Skeletal muscle satellite cell (primary cell): ENCODE measurements at regions not wholly inside any gene's neighbourhood (a gene's known extent, or its start where the extent isn't known, plus 50 kb on each side); places are given as distances from the start of the nearest gene placed in this dataset.

ENCODE experiments used
- H3K27me3 ChIP-seq: 2 replicates; pipeline ENCODE4 v1.7.0; 2013; ENCODE audit warnings: low read length; ENCODE audit not compliant: control insufficient read depth, insufficient read depth
- H3K36me3 ChIP-seq: 2 replicates; pipeline ENCODE4 v1.7.0; 2013; ENCODE audit warnings: mild to moderate bottlenecking, control low read depth, low read length; ENCODE audit not compliant: insufficient read depth
- H3K4me1 ChIP-seq: 2 replicates; pipeline ENCODE4 v1.7.0; 2013; ENCODE audit warnings: low read length; ENCODE audit not compliant: control insufficient read depth, insufficient read depth
- H3K4me2 ChIP-seq: 2 replicates; pipeline ENCODE4 v1.7.0; 2013; ENCODE audit warnings: mild to moderate bottlenecking, low read length
- H3K4me3 ChIP-seq: 2 replicates; pipeline ENCODE4 v1.7.0; 2013; ENCODE audit warnings: low read length
- H3K9ac ChIP-seq: 2 replicates; pipeline ENCODE4 v1.7.0; 2013; ENCODE audit warnings: mild to moderate bottlenecking, low read depth, low read length, moderate library complexity
- H3K9me3 ChIP-seq: replicated peaks from 2 replicates; pipeline ENCODE4 v1.7.0; 2013; ENCODE audit warnings: mild to moderate bottlenecking, control low read depth, low read length

DNA sequence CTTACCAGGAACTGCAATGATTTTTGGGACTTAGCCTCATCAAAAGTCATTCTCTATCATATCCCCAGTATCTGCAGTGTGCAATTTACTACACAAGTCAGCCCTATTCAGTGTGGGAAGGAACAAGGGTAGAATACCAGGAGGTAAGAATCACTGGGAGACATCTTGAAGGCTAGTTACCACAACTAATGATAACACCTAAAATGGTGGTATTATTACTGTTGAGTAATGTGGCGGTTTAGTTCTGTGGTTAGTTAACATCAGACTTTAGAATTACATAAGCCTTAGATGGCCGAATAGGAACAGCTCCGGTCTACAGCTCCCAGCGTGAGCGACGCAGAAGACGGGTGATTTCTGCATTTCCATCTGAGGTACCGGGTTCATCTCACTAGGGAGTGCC lies 567.9 kb upstream of the CDH11 start:
- Histone ChIP-seq H3K4me1 (no peaks in the 10 kb centered on the region), H3K36me3 (no peaks in the 10 kb centered on the region), H3K27me3 (no peaks in the 10 kb centered on the region), H3K9me3 (no peaks in the 10 kb centered on the region), H3K4me2 (no peak overlapping the region), H3K4me3 (no peak overlapping the region), H3K9ac (no peak overlapping the region)

GRCh38 chr16:65688301-65688700 lies 566.4 kb upstream of the CDH11 start:
- Histone ChIP-seq H3K27me3 (no peaks in the 10 kb centered on the region), H3K4me2 (no peak overlapping the region), H3K36me3 (no peaks in the 10 kb centered on the region), H3K4me1 (no peaks in the 10 kb centered on the region), H3K4me3 (no peak overlapping the region), H3K9me3 (no peaks in the 10 kb centered on the region), H3K9ac (no peak overlapping the region)

DNA sequence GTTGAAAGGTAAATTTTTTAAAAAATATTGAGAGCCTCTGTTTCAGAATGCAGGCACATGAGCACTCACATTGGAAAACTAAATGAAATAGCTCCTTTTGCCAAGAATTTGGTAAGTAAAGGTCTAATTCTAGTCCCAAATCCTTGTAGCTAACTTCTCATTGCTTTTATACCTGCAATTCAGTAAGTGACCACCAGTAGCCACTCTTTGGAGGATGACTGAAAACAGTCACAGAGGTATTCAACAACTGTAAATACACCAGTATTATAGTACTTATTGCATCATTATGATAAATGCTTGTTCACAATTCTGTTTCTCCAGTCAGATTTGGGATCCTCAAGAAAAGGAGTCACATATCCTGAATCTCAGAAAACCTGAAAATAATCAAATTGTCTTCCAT lies 562.4 kb upstream of the CDH11 start:
- Histone ChIP-seq H3K9me3 (no peaks in the 10 kb centered on the region), H3K4me1 (no peaks in the 10 kb centered on the region), H3K27me3 (no peaks in the 10 kb centered on the region), H3K9ac (no peak overlapping the region), H3K36me3 (no peaks in the 10 kb centered on the region), H3K4me3 (no peak overlapping the region), H3K4me2 (no peak overlapping the region)

DNA sequence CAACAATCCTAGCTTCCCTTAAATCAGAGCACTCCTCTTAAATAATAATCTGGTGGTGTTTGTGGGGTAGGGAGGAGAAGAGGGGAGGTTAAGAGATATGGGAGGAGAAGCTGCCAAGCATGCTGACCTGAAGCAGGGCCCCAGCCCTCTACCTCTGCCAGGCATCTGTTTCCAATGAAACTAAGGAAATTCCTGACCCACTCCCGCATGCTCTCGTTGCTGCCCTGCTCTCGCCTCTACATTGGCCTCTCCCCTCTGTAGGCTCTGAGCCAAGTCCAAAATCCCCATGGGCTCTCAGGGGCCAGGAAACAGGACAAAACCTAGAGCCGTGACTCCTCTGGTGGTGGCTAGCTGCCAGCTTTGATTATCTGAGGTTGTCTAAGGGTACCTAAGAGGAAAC lies 559.5 kb upstream of the CDH11 start:
- H3K4me1 ChIP-seq: no peaks in the 10 kb centered on the region
- no peaks in the 10 kb centered on the region for H3K36me3 ChIP-seq
- H3K27me3 ChIP-seq: no peaks in the 10 kb centered on the region
- H3K9ac ChIP-seq: no peak overlapping the region
- H3K9me3 ChIP-seq: no peaks in the 10 kb centered on the region
- no peak overlapping the region for H3K4me3 ChIP-seq
- H3K4me2 ChIP-seq: no peak overlapping the region

- Histone ChIP-seq H3K4me2 (no peak overlapping the region), H3K36me3 (no peaks in the 10 kb centered on the region), H3K9ac (no peak overlapping the region), H3K9me3 (no peaks in the 10 kb centered on the region), H3K4me1 (no peaks in the 10 kb centered on the region), H3K4me3 (no peak overlapping the region), H3K27me3 (no peaks in the 10 kb centered on the region)
Measured at GRCh38 chr16:65679785-65680184, 557.9 kb upstream of the CDH11 start.

DNA sequence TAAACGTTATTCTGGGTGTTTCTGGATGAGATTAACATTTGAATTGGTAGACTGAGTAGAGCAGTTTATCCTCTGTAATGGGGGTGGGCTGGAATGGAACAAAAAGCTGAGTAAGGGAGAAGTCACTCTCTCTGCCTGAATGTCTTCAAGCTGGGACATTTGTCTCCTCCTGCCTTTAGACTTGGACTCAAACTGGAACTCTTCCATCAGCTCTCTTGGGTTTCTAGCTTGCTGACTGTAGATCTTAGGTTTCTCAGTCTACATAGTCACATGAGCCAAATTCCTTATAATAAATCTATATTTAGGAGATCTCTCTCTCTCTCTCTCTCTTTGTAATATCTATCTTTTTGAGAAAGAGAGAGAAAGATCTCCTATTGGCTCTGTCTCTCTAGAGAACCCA lies 553.3 kb upstream of the CDH11 start:
- Histone ChIP-seq H3K9me3 (no peaks in the 10 kb centered on the region), H3K36me3 (no peaks in the 10 kb centered on the region)

DNA sequence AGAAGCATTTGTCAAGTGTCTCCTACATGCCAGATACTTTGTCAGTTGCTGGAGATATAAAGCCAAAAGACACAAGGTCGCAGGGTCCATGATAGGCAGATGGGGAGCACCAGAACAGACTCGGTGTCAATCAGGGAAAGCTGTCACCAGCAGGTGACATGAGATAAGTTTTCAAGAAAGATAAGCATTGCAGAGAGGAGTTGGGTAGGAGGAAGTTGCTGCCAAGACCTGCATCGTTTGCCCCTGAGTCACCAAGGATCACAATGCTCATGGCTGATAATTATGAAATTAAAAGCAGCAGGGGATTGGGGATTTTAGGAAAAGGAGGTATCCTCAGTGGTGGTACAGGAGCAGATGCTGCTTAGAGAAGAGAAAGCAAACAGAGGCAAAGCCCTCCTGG lies 551.1 kb upstream of the CDH11 start:
- H3K4me1 ChIP-seq: no peaks in the 10 kb centered on the region
- no peak overlapping the region for H3K4me3 ChIP-seq
- no peaks in the 10 kb centered on the region for H3K9me3 ChIP-seq
- H3K9ac ChIP-seq: no peak overlapping the region
- H3K27me3 ChIP-seq: no peaks in the 10 kb centered on the region
- no peaks in the 10 kb centered on the region for H3K36me3 ChIP-seq
- H3K4me2 ChIP-seq: no peak overlapping the region

More for the DNA sequence above, 553.3 kb upstream of the CDH11 start:
- H3K4me1 ChIP-seq: no peaks in the 10 kb centered on the region
- H3K4me3 ChIP-seq: no peak overlapping the region
- no peak overlapping the region for H3K9ac ChIP-seq
- no peaks in the 10 kb centered on the region for H3K27me3 ChIP-seq
- no peak overlapping the region for H3K4me2 ChIP-seq

DNA sequence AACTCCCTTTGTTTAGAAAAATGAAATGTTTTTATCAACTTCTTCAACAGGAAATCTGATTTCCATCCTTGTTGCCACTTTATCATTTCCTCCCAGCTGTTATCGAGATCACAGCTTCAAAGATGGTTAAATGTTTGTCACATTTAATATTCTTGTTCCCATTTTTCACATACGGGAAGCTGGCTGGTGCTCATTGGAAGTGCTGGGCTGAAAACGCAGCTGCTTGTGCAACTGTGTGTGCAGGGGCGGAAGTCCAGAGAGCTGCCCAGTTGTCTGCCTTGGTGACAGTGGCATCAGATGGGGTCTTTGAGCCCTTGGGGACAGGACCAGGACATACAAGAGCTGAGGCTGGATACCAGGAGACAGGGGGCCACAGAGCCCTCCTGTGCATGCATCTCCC lies 549.2 kb upstream of the CDH11 start:
- no peaks in the 10 kb centered on the region for H3K36me3 ChIP-seq
- no peak overlapping the region for H3K4me3 ChIP-seq
- H3K4me2 ChIP-seq: no peak overlapping the region
- H3K27me3 ChIP-seq: no peaks in the 10 kb centered on the region
- H3K4me1 ChIP-seq: no peaks in the 10 kb centered on the region
- H3K9me3 ChIP-seq: no peaks in the 10 kb centered on the region
- no peak overlapping the region for H3K9ac ChIP-seq

GRCh38 chr16:65668064-65668595 lies 546.3 kb upstream of the CDH11 start:
- Histone ChIP-seq H3K4me2 (no peak overlapping the region), H3K4me3 (no peak overlapping the region), H3K27me3 (no peaks in the 10 kb centered on the region), H3K9me3 (no peaks in the 10 kb centered on the region), H3K36me3 (no peaks in the 10 kb centered on the region), H3K4me1 (no peaks in the 10 kb centered on the region), H3K9ac (no peak overlapping the region)

- Histone ChIP-seq H3K4me2 (no peak overlapping the region), H3K27me3 (no peaks in the 10 kb centered on the region), H3K4me3 (no peak overlapping the region), H3K9me3 (no peaks in the 10 kb centered on the region), H3K36me3 (no peaks in the 10 kb centered on the region), H3K4me1 (no peaks in the 10 kb centered on the region), H3K9ac (no peak overlapping the region)
Measured at GRCh38 chr16:65667011-65667578, 545.2 kb upstream of the CDH11 start.

DNA sequence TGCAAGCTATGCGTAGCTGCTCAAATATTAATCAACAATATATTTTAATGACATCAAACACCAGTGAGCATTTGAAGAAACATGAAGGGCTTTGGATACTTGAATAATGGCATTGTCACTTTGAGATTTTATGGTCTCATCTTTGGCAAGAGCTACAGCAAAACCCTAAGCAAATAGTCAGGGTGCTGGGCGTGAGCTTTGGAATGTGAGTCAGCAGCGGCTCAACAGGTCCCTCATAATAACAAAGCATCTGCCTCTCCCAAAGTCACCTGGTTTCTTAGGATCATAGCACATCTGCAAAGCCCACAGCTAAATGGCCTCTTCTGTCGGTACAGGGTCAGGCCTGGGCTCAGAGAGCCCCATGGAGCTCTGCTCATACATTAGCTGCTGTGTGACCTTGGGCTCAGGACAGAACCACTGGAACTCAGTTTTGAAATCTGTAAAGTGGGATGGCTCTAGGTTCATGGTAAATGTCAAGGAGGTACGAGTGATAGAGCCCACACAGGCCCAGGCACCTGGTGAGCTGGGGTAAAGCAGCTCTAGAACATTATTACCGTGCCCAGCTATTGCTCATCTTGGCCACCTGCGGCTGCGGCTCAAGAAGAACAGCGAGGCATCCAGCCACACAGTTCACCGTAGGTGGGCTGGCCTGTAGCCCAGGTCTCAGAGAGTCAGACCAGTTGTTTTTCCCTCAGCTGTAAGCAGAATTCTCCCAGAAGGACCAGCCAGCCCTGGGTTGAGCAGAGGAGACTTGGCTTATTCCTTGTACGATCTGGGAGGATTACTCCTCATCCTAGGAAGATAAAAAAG lies 544.5 kb upstream of the CDH11 start:
- no peak overlapping the region for H3K4me2 ChIP-seq
- no peaks in the 10 kb centered on the region for H3K36me3 ChIP-seq
- H3K9ac ChIP-seq: no peak overlapping the region
- no peaks in the 10 kb centered on the region for H3K9me3 ChIP-seq
- no peaks in the 10 kb centered on the region for H3K4me1 ChIP-seq
- no peak overlapping the region for H3K4me3 ChIP-seq
- no peaks in the 10 kb centered on the region for H3K27me3 ChIP-seq

DNA sequence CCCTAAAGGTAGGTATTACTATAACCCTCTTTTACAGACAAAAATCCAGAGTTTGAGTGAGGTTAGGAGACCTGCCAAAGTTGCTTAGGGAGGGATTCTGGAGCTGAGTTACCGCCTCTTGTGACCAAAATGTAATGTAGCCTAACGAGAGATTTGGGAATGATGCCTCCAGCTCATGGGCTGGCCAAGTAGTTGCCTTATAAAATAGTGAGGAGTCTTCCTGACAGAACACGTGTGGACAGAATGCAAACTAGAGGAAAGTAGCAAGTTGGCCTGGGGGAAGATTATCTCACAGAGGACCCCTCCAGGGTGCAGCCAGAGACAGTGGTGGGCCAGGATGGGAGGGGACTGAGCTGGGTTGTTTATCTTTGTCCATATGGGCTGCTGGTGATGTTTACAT lies 543.7 kb upstream of the CDH11 start:
- Histone ChIP-seq H3K4me3 (no peak overlapping the region), H3K9me3 (no peaks in the 10 kb centered on the region), H3K36me3 (no peaks in the 10 kb centered on the region), H3K9ac (no peak overlapping the region), H3K27me3 (no peaks in the 10 kb centered on the region), H3K4me1 (no peaks in the 10 kb centered on the region), H3K4me2 (no peak overlapping the region)
